ENCODE measurements at regions not wholly inside any gene's neighbourhood (a gene's known extent, or its start where the extent isn't known, plus 50 kb on each side); places are given as distances from the start of the nearest gene placed in this dataset.
"Not testable (repeated sequence)": the region's sequence is repeated elsewhere in the genome, so short reads cannot be mapped to it uniquely, and the experiment has no call there.

DNA sequence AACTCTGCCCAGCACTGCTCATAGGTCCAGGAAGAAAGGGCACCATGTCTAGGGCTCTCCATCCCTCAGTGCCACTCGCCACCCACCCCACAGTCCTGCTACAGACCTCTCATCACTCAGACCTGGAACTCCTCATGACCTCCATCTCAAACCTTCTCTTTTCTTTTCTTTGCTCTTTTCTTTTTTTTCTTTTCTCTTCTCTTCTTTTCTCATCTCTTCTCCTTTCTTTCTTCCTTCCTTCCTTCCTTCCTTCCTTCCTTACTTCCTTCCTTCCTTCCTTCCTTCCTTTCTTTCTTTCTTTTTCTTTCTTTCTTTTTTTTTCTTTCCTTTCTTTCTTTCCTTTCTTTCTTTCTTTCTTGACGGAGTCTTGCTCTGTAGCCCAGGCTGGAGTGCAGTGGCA lies 122.2 kb downstream of the KLF6 start:
- Histone ChIP-seq H3K4me3 (ENCODE audit: low read length in 2 of 2) (no peak overlapping the region), H3K36me3 (ENCODE audit: control insufficient read depth in 2 of 2, insufficient read depth in 2 of 2, low read length in 2 of 2) (no peaks in the 10 kb centered on the region), H3K9me3 (ENCODE audit: control insufficient read depth in 2 of 2, low read length in 2 of 2) (no peaks in the 10 kb centered on the region), H3K27me3 (ENCODE audit: control insufficient read depth in 2 of 2, insufficient read depth in 2 of 2, low read length in 2 of 2) (peaks cover 0 to 2% of the 10 kb centered on the region in 2 donors), H3K4me1 (ENCODE audit: control insufficient read depth in 2 of 2, insufficient read depth in 2 of 2, low read length in 2 of 2) (no peaks in the 10 kb centered on the region), H3K9ac (ENCODE audit: low read depth in 1 of 2, low read length in 2 of 2) (no peak overlapping the region), H3K27ac (ENCODE audit: low read depth in 2 of 2, low read length in 2 of 2) (no peak overlapping the region)

DNA sequence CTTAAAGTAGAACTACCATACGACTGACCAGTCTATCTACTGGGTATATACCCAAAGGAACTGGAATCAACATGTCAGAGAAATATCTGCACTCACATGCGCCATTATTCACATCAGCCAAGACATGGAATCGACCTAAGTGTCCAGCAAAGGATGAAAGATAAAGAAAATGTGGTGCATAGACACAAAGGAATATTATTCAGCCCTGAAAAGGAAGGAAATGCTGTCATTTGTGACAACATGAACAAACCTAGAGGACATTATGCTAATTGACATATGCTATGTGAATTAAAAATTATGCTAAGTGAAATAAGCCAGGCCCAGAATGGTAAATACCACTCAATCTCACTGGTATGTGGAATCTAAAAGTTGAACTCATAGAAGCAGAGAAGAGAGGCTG lies 123.7 kb downstream of the KLF6 start:
- Histone ChIP-seq H3K4me3 (ENCODE audit: low read length in 2 of 2) (no peak overlapping the region), H3K27ac (ENCODE audit: low read depth in 2 of 2, low read length in 2 of 2) (no peak overlapping the region), H3K27me3 (ENCODE audit: control insufficient read depth in 2 of 2, insufficient read depth in 2 of 2, low read length in 2 of 2) (peaks cover 0 to 2% of the 10 kb centered on the region in 2 donors), H3K9me3 (ENCODE audit: control insufficient read depth in 2 of 2, low read length in 2 of 2) (no peaks in the 10 kb centered on the region), H3K4me1 (ENCODE audit: control insufficient read depth in 2 of 2, insufficient read depth in 2 of 2, low read length in 2 of 2) (no peaks in the 10 kb centered on the region), H3K9ac (ENCODE audit: low read depth in 1 of 2, low read length in 2 of 2) (no peak overlapping the region), H3K36me3 (ENCODE audit: control insufficient read depth in 2 of 2, insufficient read depth in 2 of 2, low read length in 2 of 2) (no peaks in the 10 kb centered on the region)

DNA sequence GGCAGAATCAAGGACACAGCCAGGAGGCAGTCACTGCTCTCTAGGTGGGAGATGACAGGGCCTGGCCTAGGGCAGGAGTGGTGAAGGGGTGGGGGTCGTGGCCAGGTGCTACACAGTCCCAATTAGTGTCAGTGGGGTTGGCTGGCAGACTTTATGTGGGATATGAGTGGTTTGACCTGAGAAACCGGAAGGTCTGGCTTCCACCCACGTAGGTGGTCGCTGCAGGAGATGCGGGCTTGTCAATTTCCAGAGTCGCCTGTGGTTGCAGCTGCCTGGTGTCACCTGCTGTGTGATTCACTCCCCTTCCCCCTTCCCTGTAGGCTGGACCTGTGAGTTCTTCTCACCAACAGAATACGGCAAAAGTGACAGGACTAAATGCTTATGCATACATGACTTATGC lies 124.3 kb downstream of the KLF6 start:
- no peak overlapping the region for H3K27ac ChIP-seq (ENCODE audit: low read depth in 2 of 2, low read length in 2 of 2)
- H3K9me3 ChIP-seq (ENCODE audit: control insufficient read depth in 2 of 2, low read length in 2 of 2), result no peaks in the 10 kb centered on the region
- H3K4me1 ChIP-seq (ENCODE audit: control insufficient read depth in 2 of 2, insufficient read depth in 2 of 2, low read length in 2 of 2), result no peaks in the 10 kb centered on the region
- no peak overlapping the region for H3K4me3 ChIP-seq (ENCODE audit: low read length in 2 of 2)
- H3K36me3 ChIP-seq (ENCODE audit: control insufficient read depth in 2 of 2, insufficient read depth in 2 of 2, low read length in 2 of 2), result no peaks in the 10 kb centered on the region
- H3K9ac ChIP-seq (ENCODE audit: low read depth in 1 of 2, low read length in 2 of 2), result no peak overlapping the region
- no peaks in the 10 kb centered on the region for H3K27me3 ChIP-seq (ENCODE audit: control insufficient read depth in 2 of 2, insufficient read depth in 2 of 2, low read length in 2 of 2)

DNA sequence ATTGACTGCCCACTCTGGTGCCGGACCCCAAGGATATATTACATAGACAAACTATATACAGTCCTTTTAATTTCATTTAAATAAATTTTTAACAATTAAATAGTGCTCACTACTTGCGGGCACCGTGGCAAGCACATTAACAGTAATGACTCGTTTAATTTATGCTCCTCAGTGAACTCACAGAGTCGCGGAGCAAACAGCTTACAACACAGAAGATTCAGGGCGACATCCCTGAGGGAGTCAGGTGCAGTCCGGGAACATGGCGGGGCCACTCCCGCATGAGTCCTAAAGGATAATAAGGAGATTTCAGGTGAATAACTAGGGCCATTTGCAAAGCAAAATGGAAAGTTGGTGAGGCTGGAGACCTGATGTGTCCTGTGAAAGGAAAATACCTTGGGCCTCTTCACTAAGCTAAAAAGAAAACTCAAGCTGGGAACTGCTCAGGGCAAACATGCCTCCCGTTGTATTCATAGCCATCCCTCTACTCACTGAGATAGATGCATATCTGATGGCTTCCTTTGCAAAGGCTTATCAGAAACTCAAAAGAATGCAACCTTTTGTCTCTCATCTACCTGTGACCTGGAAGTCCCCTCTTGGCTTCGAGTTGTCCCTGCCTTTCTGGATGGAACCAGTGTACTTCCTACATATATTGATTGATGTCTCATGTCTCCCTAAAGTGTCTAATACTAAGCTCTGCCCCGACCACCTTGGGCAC lies 125.6 kb downstream of the KLF6 start:
- Histone ChIP-seq H3K4me3 (ENCODE audit: low read length in 2 of 2) (no peak overlapping the region), H3K27ac (ENCODE audit: low read depth in 2 of 2, low read length in 2 of 2) (no peak overlapping the region), H3K4me1 (ENCODE audit: control insufficient read depth in 2 of 2, insufficient read depth in 2 of 2, low read length in 2 of 2) (no peaks in the 10 kb centered on the region), H3K27me3 (ENCODE audit: control insufficient read depth in 2 of 2, insufficient read depth in 2 of 2, low read length in 2 of 2) (no peaks in the 10 kb centered on the region), H3K36me3 (ENCODE audit: control insufficient read depth in 2 of 2, insufficient read depth in 2 of 2, low read length in 2 of 2) (no peaks in the 10 kb centered on the region), H3K9me3 (ENCODE audit: control insufficient read depth in 2 of 2, low read length in 2 of 2) (no peaks in the 10 kb centered on the region), H3K9ac (ENCODE audit: low read depth in 1 of 2, low read length in 2 of 2) (no peak overlapping the region)

DNA sequence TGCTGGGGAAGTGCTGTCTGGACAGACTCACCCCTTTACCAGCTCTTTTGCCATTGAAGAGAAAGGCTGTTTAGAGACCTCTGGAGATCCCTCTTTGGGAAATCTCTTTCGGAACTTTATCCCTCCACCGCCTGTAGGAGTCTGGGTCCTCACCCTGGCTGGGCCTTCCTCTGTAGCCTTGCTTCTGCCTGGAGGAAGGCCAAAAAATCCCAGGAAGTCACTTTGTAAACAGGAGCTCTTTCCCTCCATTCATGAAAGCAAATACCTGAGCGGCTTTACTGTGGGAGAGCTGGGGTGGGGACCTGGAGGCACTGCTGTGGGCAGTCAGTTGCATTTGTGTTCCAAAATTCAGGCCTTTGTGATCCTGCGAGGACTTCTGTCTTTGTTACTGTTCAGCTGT lies 126.2 kb downstream of the KLF6 start:
- no peaks in the 10 kb centered on the region for H3K4me1 ChIP-seq (ENCODE audit: control insufficient read depth in 2 of 2, insufficient read depth in 2 of 2, low read length in 2 of 2)
- no peaks in the 10 kb centered on the region for H3K9me3 ChIP-seq (ENCODE audit: control insufficient read depth in 2 of 2, low read length in 2 of 2)
- no peak overlapping the region for H3K4me3 ChIP-seq (ENCODE audit: low read length in 2 of 2)
- H3K9ac ChIP-seq (ENCODE audit: low read depth in 1 of 2, low read length in 2 of 2), result no peak overlapping the region
- no peaks in the 10 kb centered on the region for H3K36me3 ChIP-seq (ENCODE audit: control insufficient read depth in 2 of 2, insufficient read depth in 2 of 2, low read length in 2 of 2)
- H3K27me3 ChIP-seq (ENCODE audit: control insufficient read depth in 2 of 2, insufficient read depth in 2 of 2, low read length in 2 of 2), result no peaks in the 10 kb centered on the region
- no peak overlapping the region for H3K27ac ChIP-seq (ENCODE audit: low read depth in 2 of 2, low read length in 2 of 2)

DNA sequence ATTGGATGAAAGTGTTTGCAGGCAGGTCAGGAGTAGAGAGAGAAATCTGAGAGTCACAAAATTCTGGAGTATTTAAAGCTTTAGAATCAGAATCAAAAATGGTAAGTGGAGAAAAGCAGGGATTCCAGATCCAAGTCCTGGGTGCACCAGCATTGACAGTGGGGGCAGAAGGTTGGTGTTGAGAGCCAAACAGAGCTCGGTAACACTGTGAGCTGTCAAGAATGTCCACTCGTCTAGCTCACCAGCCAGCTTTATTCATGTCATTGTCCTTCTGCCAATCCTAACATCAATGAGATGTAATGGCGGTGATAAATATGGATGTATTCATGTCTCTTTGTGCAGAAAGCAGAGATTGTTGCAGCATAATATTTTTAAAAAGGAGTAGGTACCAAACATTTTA lies 128.8 kb downstream of the KLF6 start:
- Histone ChIP-seq H3K27ac (ENCODE audit: low read depth in 2 of 2, low read length in 2 of 2) (no peak overlapping the region), H3K9ac (ENCODE audit: low read depth in 1 of 2, low read length in 2 of 2) (no peak overlapping the region), H3K4me1 (ENCODE audit: control insufficient read depth in 2 of 2, insufficient read depth in 2 of 2, low read length in 2 of 2) (no peaks in the 10 kb centered on the region), H3K4me3 (ENCODE audit: low read length in 2 of 2) (no peak overlapping the region), H3K27me3 (ENCODE audit: control insufficient read depth in 2 of 2, insufficient read depth in 2 of 2, low read length in 2 of 2) (no peaks in the 10 kb centered on the region), H3K36me3 (ENCODE audit: control insufficient read depth in 2 of 2, insufficient read depth in 2 of 2, low read length in 2 of 2) (no peaks in the 10 kb centered on the region), H3K9me3 (ENCODE audit: control insufficient read depth in 2 of 2, low read length in 2 of 2) (no peaks in the 10 kb centered on the region)

DNA sequence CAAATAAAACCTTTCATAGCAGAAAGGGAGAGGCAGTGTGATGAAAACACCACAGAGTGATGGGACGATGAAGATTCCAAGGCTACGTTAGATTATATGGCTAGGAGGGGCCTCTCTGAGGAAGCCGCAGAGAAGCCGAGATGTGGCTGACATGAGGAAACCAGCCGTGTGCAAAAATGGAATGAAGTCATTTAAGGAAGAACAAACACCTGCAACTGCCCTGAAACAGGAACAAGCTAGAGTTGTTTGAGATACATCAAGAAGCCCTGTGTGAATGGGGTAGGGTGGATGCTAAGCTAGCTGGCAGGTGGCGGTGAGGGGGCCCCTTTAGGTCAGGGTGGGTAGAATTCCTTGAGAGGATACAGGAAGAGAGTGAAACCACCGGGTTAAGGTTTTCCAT lies 129.5 kb downstream of the KLF6 start:
- Histone ChIP-seq H3K9ac (ENCODE audit: low read depth in 1 of 2, low read length in 2 of 2) (no peak overlapping the region), H3K27me3 (ENCODE audit: control insufficient read depth in 2 of 2, insufficient read depth in 2 of 2, low read length in 2 of 2) (no peaks in the 10 kb centered on the region), H3K36me3 (ENCODE audit: control insufficient read depth in 2 of 2, insufficient read depth in 2 of 2, low read length in 2 of 2) (no peaks in the 10 kb centered on the region), H3K4me3 (ENCODE audit: low read length in 2 of 2) (no peak overlapping the region), H3K27ac (ENCODE audit: low read depth in 2 of 2, low read length in 2 of 2) (no peak overlapping the region), H3K4me1 (ENCODE audit: control insufficient read depth in 2 of 2, insufficient read depth in 2 of 2, low read length in 2 of 2) (no peaks in the 10 kb centered on the region), H3K9me3 (ENCODE audit: control insufficient read depth in 2 of 2, low read length in 2 of 2) (no peaks in the 10 kb centered on the region)

DNA sequence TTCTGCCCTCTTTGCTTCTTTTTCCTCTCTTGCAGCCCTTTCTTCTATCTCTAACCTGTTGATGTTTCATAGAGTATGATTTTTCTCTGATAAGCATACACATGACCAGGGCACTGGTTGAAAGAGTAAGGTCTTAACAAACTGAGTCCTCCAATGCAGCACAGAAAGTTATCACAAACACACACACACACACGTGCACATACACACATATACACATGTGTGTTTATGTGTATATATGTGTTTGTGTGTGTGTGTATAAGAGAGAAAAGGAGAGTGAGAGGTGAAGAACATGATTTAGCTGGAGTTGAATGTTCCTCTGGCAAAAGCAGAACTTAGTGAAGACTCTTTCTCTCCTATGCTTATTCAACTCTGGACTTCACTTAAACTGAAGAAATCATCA lies 130.0 kb downstream of the KLF6 start:
- no peak overlapping the region for H3K27ac ChIP-seq (ENCODE audit: low read depth in 2 of 2, low read length in 2 of 2)
- no peaks in the 10 kb centered on the region for H3K27me3 ChIP-seq (ENCODE audit: control insufficient read depth in 2 of 2, insufficient read depth in 2 of 2, low read length in 2 of 2)
- H3K4me3 ChIP-seq (ENCODE audit: low read length in 2 of 2), result no peak overlapping the region
- no peaks in the 10 kb centered on the region for H3K4me1 ChIP-seq (ENCODE audit: control insufficient read depth in 2 of 2, insufficient read depth in 2 of 2, low read length in 2 of 2)
- no peaks in the 10 kb centered on the region for H3K9me3 ChIP-seq (ENCODE audit: control insufficient read depth in 2 of 2, low read length in 2 of 2)
- no peaks in the 10 kb centered on the region for H3K36me3 ChIP-seq (ENCODE audit: control insufficient read depth in 2 of 2, insufficient read depth in 2 of 2, low read length in 2 of 2)
- no peak overlapping the region for H3K9ac ChIP-seq (ENCODE audit: low read depth in 1 of 2, low read length in 2 of 2)

DNA sequence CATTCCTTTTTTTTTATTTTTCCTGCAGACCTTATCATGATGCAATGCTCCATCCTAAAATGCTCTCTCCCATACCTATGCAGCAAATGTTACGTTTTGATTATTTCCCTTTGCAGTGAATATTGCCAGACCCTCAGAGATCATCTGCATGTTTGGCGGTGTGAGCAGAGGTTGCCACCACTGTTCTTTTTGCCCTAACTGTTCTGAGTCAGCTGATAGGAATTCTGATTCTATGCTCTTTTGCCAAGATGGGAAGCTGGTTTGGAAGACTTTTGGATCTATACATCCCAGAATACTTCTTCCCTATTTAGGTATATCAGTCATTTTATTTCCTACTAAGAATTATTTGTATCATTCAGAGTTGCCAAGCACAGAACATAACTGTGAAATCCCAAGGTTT lies 130.5 kb downstream of the KLF6 start:
- H3K27me3 ChIP-seq (ENCODE audit: control insufficient read depth in 2 of 2, insufficient read depth in 2 of 2, low read length in 2 of 2), result no peaks in the 10 kb centered on the region
- H3K9me3 ChIP-seq (ENCODE audit: control insufficient read depth in 2 of 2, low read length in 2 of 2), result no peaks in the 10 kb centered on the region
- H3K4me1 ChIP-seq (ENCODE audit: control insufficient read depth in 2 of 2, insufficient read depth in 2 of 2, low read length in 2 of 2), result no peaks in the 10 kb centered on the region
- no peak overlapping the region for H3K9ac ChIP-seq (ENCODE audit: low read depth in 1 of 2, low read length in 2 of 2)
- no peak overlapping the region for H3K27ac ChIP-seq (ENCODE audit: low read depth in 2 of 2, low read length in 2 of 2)
- no peaks in the 10 kb centered on the region for H3K36me3 ChIP-seq (ENCODE audit: control insufficient read depth in 2 of 2, insufficient read depth in 2 of 2, low read length in 2 of 2)
- H3K4me3 ChIP-seq (ENCODE audit: low read length in 2 of 2), result no peak overlapping the region

DNA sequence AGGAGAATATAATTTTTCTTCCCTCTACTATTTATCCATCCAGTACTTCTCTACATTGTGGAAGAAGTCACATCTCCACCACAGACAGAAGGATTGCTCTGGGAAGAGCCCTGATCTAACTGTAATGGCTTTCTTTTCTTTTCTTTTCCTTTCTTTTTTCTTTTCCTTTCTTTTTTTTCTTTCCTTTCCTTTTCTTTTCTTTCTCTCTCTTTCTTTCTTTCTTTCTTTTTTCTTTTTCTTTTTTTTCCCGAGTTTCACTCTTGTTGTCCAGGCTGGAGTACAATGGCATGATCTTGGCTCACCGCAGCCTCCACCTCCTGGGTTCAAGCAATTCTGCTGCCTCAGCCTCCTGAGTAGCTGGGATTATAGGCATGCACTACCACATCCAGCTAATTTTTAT lies 131.7 kb downstream of the KLF6 start:
- peak overlapping the region in 1 of 2 donors; percentile 20 for H3K4me3 ChIP-seq (ENCODE audit: low read length in 2 of 2)
- H3K9ac ChIP-seq (ENCODE audit: low read depth in 1 of 2, low read length in 2 of 2); H3K36me3 ChIP-seq (ENCODE audit: control insufficient read depth in 2 of 2, insufficient read depth in 2 of 2, low read length in 2 of 2); H3K9me3 ChIP-seq (ENCODE audit: control insufficient read depth in 2 of 2, low read length in 2 of 2); H3K27me3 ChIP-seq (ENCODE audit: control insufficient read depth in 2 of 2, insufficient read depth in 2 of 2, low read length in 2 of 2); H3K4me1 ChIP-seq (ENCODE audit: control insufficient read depth in 2 of 2, insufficient read depth in 2 of 2, low read length in 2 of 2); H3K27ac ChIP-seq (ENCODE audit: low read depth in 2 of 2, low read length in 2 of 2): not testable (repeated sequence)

DNA sequence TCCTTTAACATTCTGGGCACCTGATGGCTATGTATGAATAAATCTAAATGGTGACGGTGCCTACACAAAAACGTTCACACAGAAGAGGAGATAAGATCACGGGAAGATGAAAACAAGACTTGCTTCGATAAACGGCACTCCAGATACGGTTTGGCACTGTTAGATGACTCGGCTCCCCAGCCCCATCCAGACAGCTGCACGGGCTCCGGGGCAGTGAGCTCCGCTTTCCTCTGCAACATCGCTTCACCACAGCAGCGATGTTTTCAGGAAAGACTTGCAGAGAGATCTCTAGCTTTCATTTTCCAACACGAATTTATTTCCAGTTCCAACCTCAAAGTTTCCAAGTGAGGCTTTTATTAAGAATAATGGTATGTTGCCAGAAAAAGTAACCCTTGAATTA lies 132.1 kb downstream of the KLF6 start:
- Histone ChIP-seq H3K4me3 (ENCODE audit: low read length in 2 of 2) (peak overlapping the region in 1 of 2 donors; percentile 20), H3K9me3 (ENCODE audit: control insufficient read depth in 2 of 2, low read length in 2 of 2) (no peaks in the 10 kb centered on the region), H3K4me1 (ENCODE audit: control insufficient read depth in 2 of 2, insufficient read depth in 2 of 2, low read length in 2 of 2) (no peaks in the 10 kb centered on the region), H3K36me3 (ENCODE audit: control insufficient read depth in 2 of 2, insufficient read depth in 2 of 2, low read length in 2 of 2) (no peaks in the 10 kb centered on the region), H3K27ac (ENCODE audit: low read depth in 2 of 2, low read length in 2 of 2) (no peak overlapping the region), H3K27me3 (ENCODE audit: control insufficient read depth in 2 of 2, insufficient read depth in 2 of 2, low read length in 2 of 2) (no peaks in the 10 kb centered on the region), H3K9ac (ENCODE audit: low read depth in 1 of 2, low read length in 2 of 2) (peak overlapping the region in 1 of 2 donors; percentile 1)
